ENCODE measurements at regions not wholly inside any gene's neighbourhood (a gene's known extent, or its start where the extent isn't known, plus 50 kb on each side); places are given as distances from the start of the nearest gene placed in this dataset.

DNA sequence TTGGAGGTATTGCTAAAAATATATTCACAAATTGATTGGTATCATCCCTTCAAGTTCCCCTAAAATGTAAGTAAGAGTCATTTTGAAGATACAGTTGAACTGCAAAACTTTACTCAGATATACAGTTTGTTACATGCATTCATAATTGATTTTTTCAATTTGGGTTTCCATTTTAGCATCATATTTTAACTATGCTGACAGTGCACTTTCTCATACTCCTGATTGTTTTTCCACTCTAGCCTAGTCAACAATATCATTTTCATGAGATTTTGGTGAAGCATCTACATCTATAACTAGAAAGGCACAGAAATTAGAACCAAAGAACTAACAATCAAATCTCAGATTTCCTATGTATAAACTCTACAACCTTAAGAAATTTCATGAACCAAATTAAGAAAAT, 2850.4 kb upstream of the PCDH20 start:
- TF ChIP-seq SP1 (IDR thresholded peaks at IDR 0.05; ENCODE audit: low read depth) (no peak), CEBPB (IDR thresholded peaks at IDR 0.05; ENCODE audit: low read depth) (no peak), POLR2A (IDR thresholded peaks at IDR 0.05; ENCODE audit: borderline replicate concordance, extremely low read depth, insufficient read depth, insufficient read length) (no peak), POLR2AphosphoS5 (IDR thresholded peaks at IDR 0.05; ENCODE audit: low read depth, low read length) (no peak), ZNF274 (IDR thresholded peaks at IDR 0.05; ENCODE audit: low read depth, low read length) (no peak), EZH2 (IDR thresholded peaks at IDR 0.05) (no peak), EGR1 (IDR thresholded peaks at IDR 0.05; ENCODE audit: low read depth) (no peak)
- TF ChIP-seq, protein P1, sequence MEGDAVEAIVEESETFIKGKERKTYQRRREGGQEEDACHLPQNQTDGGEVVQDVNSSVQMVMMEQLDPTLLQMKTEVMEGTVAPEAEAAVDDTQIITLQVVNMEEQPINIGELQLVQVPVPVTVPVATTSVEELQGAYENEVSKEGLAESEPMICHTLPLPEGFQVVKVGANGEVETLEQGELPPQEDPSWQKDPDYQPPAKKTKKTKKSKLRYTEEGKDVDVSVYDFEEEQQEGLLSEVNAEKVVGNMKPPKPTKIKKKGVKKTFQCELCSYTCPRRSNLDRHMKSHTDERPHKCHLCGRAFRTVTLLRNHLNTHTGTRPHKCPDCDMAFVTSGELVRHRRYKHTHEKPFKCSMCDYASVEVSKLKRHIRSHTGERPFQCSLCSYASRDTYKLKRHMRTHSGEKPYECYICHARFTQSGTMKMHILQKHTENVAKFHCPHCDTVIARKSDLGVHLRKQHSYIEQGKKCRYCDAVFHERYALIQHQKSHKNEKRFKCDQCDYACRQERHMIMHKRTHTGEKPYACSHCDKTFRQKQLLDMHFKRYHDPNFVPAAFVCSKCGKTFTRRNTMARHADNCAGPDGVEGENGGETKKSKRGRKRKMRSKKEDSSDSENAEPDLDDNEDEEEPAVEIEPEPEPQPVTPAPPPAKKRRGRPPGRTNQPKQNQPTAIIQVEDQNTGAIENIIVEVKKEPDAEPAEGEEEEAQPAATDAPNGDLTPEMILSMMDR (IDR thresholded peaks at IDR 0.05 in 2 of 3, conservative IDR thresholded peaks at IDR 0.05 in 1 of 3; ENCODE audit: borderline replicate concordance in 1 of 3, insufficient read depth in 1 of 3, low read depth in 2 of 3, low read length in 2 of 3), result no peak
- TF ChIP-seq, protein P2, sequence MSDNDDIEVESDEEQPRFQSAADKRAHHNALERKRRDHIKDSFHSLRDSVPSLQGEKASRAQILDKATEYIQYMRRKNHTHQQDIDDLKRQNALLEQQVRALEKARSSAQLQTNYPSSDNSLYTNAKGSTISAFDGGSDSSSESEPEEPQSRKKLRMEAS (IDR thresholded peaks at IDR 0.05), result no peak

Measured in HCT116 (cell line).